Right lobe of liver (tissue), 4 donors: ENCODE measurements at regions not wholly inside any gene's neighbourhood (a gene's known extent, or its start where the extent isn't known, plus 50 kb on each side); places are given as distances from the start of the nearest gene placed in this dataset.

ENCODE experiments used
- CTCF ChIP-seq, 4 donors: fragments of 200-600 bp in 3 of 4; fragments of 450-650 bp in 1 of 4; IDR thresholded peaks; one replicate each; pipeline versions ENCODE4 v1.5.1 to v1.8.0; 2016 to 2022; ENCODE audit warnings: antibody characterized with exemption in 4 of 4, mild to moderate bottlenecking in 2 of 4
- POLR2A ChIP-seq: fragments of 450-650 bp; IDR thresholded peaks from one replicate; pipeline ENCODE4 v1.6.1; 2017; ENCODE audit warnings: antibody characterized with exemption, mild to moderate bottlenecking
- donor health status: DM: no; HTN: no; CAD: no.
- donor health status: DM: no; HTN: no; CAD: no.
- donor health status: DM: no; HTN: yes; CAD: no.

- TF ChIP-seq CTCF (IDR thresholded peaks at IDR 0.05) (no peak), POLR2A (no peak)
These were observed 88.1 kb upstream of the BCL6 start for GRCh38 chr3:187833375-187833774.
